GM23338 (cell line): ENCODE measurements at regions not wholly inside any gene's neighbourhood (a gene's known extent, or its start where the extent isn't known, plus 50 kb on each side); places are given as distances from the start of the nearest gene placed in this dataset.

Experiments
- ATAC-seq: fragments of 200-7000 bp; cut with Tn5 transposase; 3 replicates; pipeline ENCODE4 v1.9.1; 2020
- DNase-seq: peaks from one replicate; pipeline ENCODE4 v3.0.0-alpha.2; 2015; ENCODE audit warnings: low spot score
- H2AFZ ChIP-seq: fragments of 200-600 bp; sonication (generic); 2 replicates; pipeline ENCODE4 v1.8.0; 2016; ENCODE audit warnings: antibody characterized with exemption, mild to moderate bottlenecking, moderate library complexity
- H3F3A ChIP-seq: fragments of 200-600 bp; sonication (generic); replicated peaks from 2 replicates; pipeline ENCODE4 v1.8.0; 2017; ENCODE audit warnings: antibody characterized with exemption, mixed run types, low read depth
- H3K27ac ChIP-seq: fragments of 200-600 bp; sonication (generic); 2 replicates; pipeline ENCODE4 v1.6.1; 2016; ENCODE audit warnings: low read depth
- H3K27me3 ChIP-seq: fragments of 200-600 bp; sonication (generic); 2 replicates; pipeline ENCODE4 v1.8.0; 2016; ENCODE audit warnings: mild to moderate bottlenecking, mixed run types, moderate library complexity; ENCODE audit not compliant: insufficient read depth
- H3K36me3 ChIP-seq: fragments of 200-600 bp; sonication (generic); 2 replicates; pipeline ENCODE4 v1.8.0; 2016; ENCODE audit warnings: mild to moderate bottlenecking; ENCODE audit not compliant: insufficient read depth
- H3K4me1 ChIP-seq: fragments of 200-600 bp; sonication (generic); 2 replicates; pipeline ENCODE4 v1.8.0; 2016; ENCODE audit warnings: mild to moderate bottlenecking, moderate library complexity; ENCODE audit not compliant: insufficient read depth
- H3K4me2 ChIP-seq: fragments of 200-600 bp; sonication (generic); 2 replicates; pipeline ENCODE4 v1.7.1; 2017; ENCODE audit warnings: mixed run types
- H3K4me3 ChIP-seq: fragments of 200-600 bp; sonication (generic); 2 replicates; pipeline ENCODE4 v1.6.1; 2016; ENCODE audit warnings: mixed run types
- H3K79me2 ChIP-seq: fragments of 200-600 bp; sonication (generic); replicated peaks from 2 replicates; pipeline ENCODE4 v1.8.0; 2017; ENCODE audit warnings: mild to moderate bottlenecking; ENCODE audit not compliant: insufficient read depth
- H3K9me2 ChIP-seq: fragments of 200-600 bp; sonication (generic); 2 replicates; pipeline ENCODE4 v1.8.0; 2017; ENCODE audit not compliant: insufficient read depth
- H4K20me1 ChIP-seq: fragments of 200-600 bp; sonication (generic); replicated peaks from 2 replicates; pipeline ENCODE4 v1.8.0; 2017; ENCODE audit warnings: mild to moderate bottlenecking; ENCODE audit not compliant: insufficient read depth
- H3K27ac Mint-ChIP-seq: 2 replicates; pipeline ENCODE4 v1.8.0; 2020; ENCODE audit warnings: inconsistent platforms, mild to moderate bottlenecking, moderate library complexity, mixed read lengths
- H3K27me3 Mint-ChIP-seq: 3 replicates; pipeline ENCODE4 v1.8.0; 2022; ENCODE audit warnings: low read depth, mild to moderate bottlenecking, moderate library complexity, mixed read lengths, inconsistent platforms; ENCODE audit not compliant: insufficient read depth, poor library complexity
- H3K36me3 Mint-ChIP-seq: 3 replicates; pipeline ENCODE4 v1.8.0; 2021; ENCODE audit warnings: low read depth, mild to moderate bottlenecking, inconsistent platforms, moderate library complexity, mixed read lengths
- H3K4me1 Mint-ChIP-seq: 3 replicates; pipeline ENCODE4 v1.8.0; 2020; ENCODE audit warnings: mild to moderate bottlenecking, inconsistent platforms, mixed read lengths
- H3K4me3 Mint-ChIP-seq: 3 replicates; pipeline ENCODE4 v1.8.0; 2021; ENCODE audit warnings: moderate library complexity, mild to moderate bottlenecking, inconsistent platforms, mixed read lengths
- H3K9me3 Mint-ChIP-seq: 3 replicates; pipeline ENCODE4 v1.8.0; 2020; ENCODE audit warnings: moderate library complexity, mild to moderate bottlenecking, inconsistent platforms, mixed read lengths
- CTCF ChIP-seq, 2 experiments: fragments of 200-600 bp in 1 of 2; sonication (generic) in 1 of 2; conservative IDR thresholded peaks; 2 replicates each; pipeline versions ENCODE4 v1.5.1 to v1.6.1; 2016 to 2017; ENCODE audit warnings: antibody characterized with exemption in 2 of 2, low read depth in 2 of 2, mild to moderate bottlenecking in 2 of 2, moderate library complexity in 1 of 2
- EZH2 ChIP-seq: fragments of 200-600 bp; sonication (generic); IDR thresholded peaks from one replicate; pipeline ENCODE4 v1.8.0; 2017; ENCODE audit warnings: antibody characterized with exemption, mild to moderate bottlenecking, low read depth; ENCODE audit not compliant: unreplicated experiment
- EZH2phosphoT487 ChIP-seq: fragments of 200-600 bp; sonication (generic); IDR thresholded peaks from one replicate; pipeline ENCODE4 v1.8.1; 2018; ENCODE audit warnings: antibody characterized with exemption; ENCODE audit not compliant: unreplicated experiment
- JUNB ChIP-seq: IDR thresholded peaks from one replicate; pipeline ENCODE4 v1.6.1; 2016; ENCODE audit warnings: antibody characterized with exemption; ENCODE audit not compliant: unreplicated experiment
- NANOG ChIP-seq: IDR thresholded peaks from 2 replicates; pipeline ENCODE4 v1.6.1; 2016; ENCODE audit warnings: antibody characterized with exemption, borderline replicate concordance
- POLR2AphosphoS5 ChIP-seq: IDR thresholded peaks from 2 replicates; pipeline ENCODE4 v1.6.1; 2016; ENCODE audit warnings: antibody characterized with exemption, low read depth
- STAT1 ChIP-seq: IDR thresholded peaks from one replicate; pipeline ENCODE4 v1.6.1; 2016; ENCODE audit warnings: antibody characterized with exemption; ENCODE audit not compliant: unreplicated experiment
- ZNF331 ChIP-seq: fragments of 250-450 bp; sonication (Bioruptor Pico); IDR thresholded peaks from 2 replicates; pipeline ENCODE4 v1.5.0; 2020; ENCODE audit warnings: low read depth, mild to moderate bottlenecking, moderate library complexity
- ZNF462 ChIP-seq: fragments of 250-450 bp; sonication (Bioruptor Pico); IDR thresholded peaks from 2 replicates; pipeline ENCODE4 v1.5.0; 2020; ENCODE audit warnings: mild to moderate bottlenecking, moderate library complexity

- no peak for TF ChIP-seq ZNF462
- no peak for TF ChIP-seq EZH2
- no peak for TF ChIP-seq POLR2AphosphoS5
- TF ChIP-seq NANOG, result no peak
Observed at GRCh38 chr7:108794466-108794865, 224.8 kb downstream of the DNAJB9 start (continued).

- H2AFZ ChIP-seq, result 0 out of 2 replicates have a peak overlapping the region, but pooled peaks have one; percentile 45
- no peaks in the 10 kb centered on the region for H4K20me1 ChIP-seq
- DNase-seq, result no peak
- H3K79me2 ChIP-seq, result no peaks in the 10 kb centered on the region
- H3K4me3 ChIP-seq, result no peak overlapping the region
- Mint-ChIP-seq H3K27me3 (no peaks in the 10 kb centered on the region), H3K27ac (no peak overlapping the region), H3K4me1 (no peaks in the 10 kb centered on the region), H3K4me3 (no peak overlapping the region), H3K9me3 (no peaks in the 10 kb centered on the region), H3K36me3 (no peaks in the 10 kb centered on the region)
- no peaks in the 10 kb centered on the region for H3K36me3 ChIP-seq
- H3K27ac ChIP-seq, result no peak overlapping the region
- no peak for ATAC-seq
- H3K4me1 ChIP-seq, result no peaks in the 10 kb centered on the region
- H3K27me3 ChIP-seq, result no peaks in the 10 kb centered on the region
- no peaks in the 10 kb centered on the region for H3K9me2 ChIP-seq
- no peak overlapping the region for H3K4me2 ChIP-seq
- no peaks in the 10 kb centered on the region for H3F3A ChIP-seq
- no peak for TF ChIP-seq EZH2
- TF ChIP-seq NANOG, result no peak
- no peak for TF ChIP-seq JUNB
- TF ChIP-seq EZH2phosphoT487, result no peak
- no peak for TF ChIP-seq STAT1
- TF ChIP-seq ZNF462, result no peak
- TF ChIP-seq CTCF (conservative IDR thresholded peaks at IDR 0.05; ENCODE audit: low read depth in 2 of 2), result no peak
- TF ChIP-seq ZNF331, result no peak
Observed at GRCh38 chr7:108802650-108803049, 233.0 kb downstream of the DNAJB9 start.
